Stomach (tissue), 8 donors: ENCODE measurements at regions not wholly inside any gene's neighbourhood (a gene's known extent, or its start where the extent isn't known, plus 50 kb on each side); places are given as distances from the start of the nearest gene placed in this dataset.

Source experiments
- DNase-seq, 2 donors: peaks; one replicate each; pipeline versions ENCODE4 v3.0.0 to v3.0.0-alpha.2; 2013 to 2019
- H3K27ac ChIP-seq, 5 donors: fragments of 200-600 bp in 4 of 5; sonication (generic) in 4 of 5; one replicate each; pipeline ENCODE4 v1.5.1; 2013 to 2019; ENCODE audit warnings: mild to moderate bottlenecking in 1 of 5, moderate library complexity in 1 of 5
- H3K27me3 ChIP-seq, 3 donors: fragments of 200-600 bp; sonication (generic); one replicate each; pipeline ENCODE4 v1.5.1; 2017 to 2019; ENCODE audit warnings: mixed run types in 1 of 3
- H3K36me3 ChIP-seq, 4 donors: fragments of 200-600 bp; sonication (generic); 1 replicate in 3 of 4; 2 replicates in 1 of 4; pipeline ENCODE4 v1.5.1; 2016 to 2019
- H3K4me1 ChIP-seq, 4 donors: fragments of 200-600 bp; sonication (generic); one replicate each; pipeline ENCODE4 v1.5.1; 2016 to 2019
- H3K4me3 ChIP-seq, 4 donors: fragments of 200-600 bp; sonication (generic) in 3 of 4; one replicate each; pipeline ENCODE4 v1.5.1; 2016 to 2019; ENCODE audit warnings: mild to moderate bottlenecking in 1 of 4
- H3K9me3 ChIP-seq, 4 donors: fragments of 200-600 bp; sonication (generic); one replicate each; pipeline ENCODE4 v1.5.1; 2016 to 2019
- EP300 ChIP-seq: sonication (generic); formaldehyde crosslinking; IDR thresholded peaks from one replicate; pipeline ENCODE4 v1.6.1; 2017; ENCODE audit warnings: antibody characterized with exemption
- POLR2A ChIP-seq, 4 donors: fragments of 450-650 bp; IDR thresholded peaks; one replicate each; pipeline ENCODE4 v1.6.1; 2016; ENCODE audit warnings: antibody characterized with exemption in 4 of 4, control low read depth in 2 of 4, mild to moderate bottlenecking in 1 of 4, moderate library complexity in 1 of 4
- POLR2AphosphoS5 ChIP-seq, 3 donors: sonication (generic); formaldehyde crosslinking; IDR thresholded peaks; one replicate each; pipeline ENCODE4 v1.6.1; 2016; ENCODE audit warnings: antibody characterized with exemption in 3 of 3
- WGBS, 5 donors: extraction: QIAGEN DNeasy Blood & Tissue Kit in 3 of 5; methylation state at CpG; one replicate each; pipeline versions ENCODE4 v1.1.5 to v1.1.7; 2013 to 2018; 5-methylcytosine and 5-hydroxymethylcytosine counted together
- intact Hi-C: fragments of 100-400 bp; cut with DNase I; formaldehyde crosslinking; loops from one replicate; pipeline ENCODE4 v1.15.1; 2023; ENCODE audit warnings: low total_unique reads
- TF ChIP-seq, protein P1 (sequence below), 7 experiments: fragments of 450-650 bp in 4 of 7; fragments of 200-600 bp in 3 of 7; sonication (generic) in 3 of 7; IDR thresholded peaks; one replicate each; pipeline ENCODE4 v1.5.1; 2016 to 2019; ENCODE audit warnings: antibody characterized with exemption in 7 of 7, control low read depth in 2 of 7, mild to moderate bottlenecking in 1 of 7
- donor health status: healthy with polysubstance abuse.
- donor health status: Bipolar disorder and iron deficiency.
- donor health status: healthy.

DNA sequence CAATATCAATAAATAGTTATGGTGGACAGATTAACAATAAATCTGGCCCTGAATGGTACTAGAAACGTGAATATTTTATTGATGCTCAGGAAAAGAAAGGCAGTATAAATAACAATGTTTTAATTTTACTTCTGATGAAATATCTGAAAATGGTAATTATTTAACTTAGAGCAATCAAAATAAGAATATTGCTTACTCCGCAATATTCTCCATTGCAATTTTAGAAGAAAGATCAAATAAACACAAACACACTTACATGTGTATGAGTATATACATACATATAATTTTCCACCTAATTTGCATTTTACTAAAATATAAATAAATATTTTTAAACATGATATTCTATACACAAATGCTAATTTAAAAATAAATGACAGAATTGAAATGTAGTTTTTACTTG lies 1130.5 kb downstream of the NCAM2 start:
- no peak overlapping the region for H3K27ac ChIP-seq
- H3K4me1 ChIP-seq = no peaks in the 10 kb centered on the region
- 65 to 80% (median 76%) methylated on average over 2 of the region's 2 CpGs for WGBS, 5 donors
- no peaks in the 10 kb centered on the region for H3K36me3 ChIP-seq
- intact Hi-C loops = no loop called here
- TF ChIP-seq, protein P1, sequence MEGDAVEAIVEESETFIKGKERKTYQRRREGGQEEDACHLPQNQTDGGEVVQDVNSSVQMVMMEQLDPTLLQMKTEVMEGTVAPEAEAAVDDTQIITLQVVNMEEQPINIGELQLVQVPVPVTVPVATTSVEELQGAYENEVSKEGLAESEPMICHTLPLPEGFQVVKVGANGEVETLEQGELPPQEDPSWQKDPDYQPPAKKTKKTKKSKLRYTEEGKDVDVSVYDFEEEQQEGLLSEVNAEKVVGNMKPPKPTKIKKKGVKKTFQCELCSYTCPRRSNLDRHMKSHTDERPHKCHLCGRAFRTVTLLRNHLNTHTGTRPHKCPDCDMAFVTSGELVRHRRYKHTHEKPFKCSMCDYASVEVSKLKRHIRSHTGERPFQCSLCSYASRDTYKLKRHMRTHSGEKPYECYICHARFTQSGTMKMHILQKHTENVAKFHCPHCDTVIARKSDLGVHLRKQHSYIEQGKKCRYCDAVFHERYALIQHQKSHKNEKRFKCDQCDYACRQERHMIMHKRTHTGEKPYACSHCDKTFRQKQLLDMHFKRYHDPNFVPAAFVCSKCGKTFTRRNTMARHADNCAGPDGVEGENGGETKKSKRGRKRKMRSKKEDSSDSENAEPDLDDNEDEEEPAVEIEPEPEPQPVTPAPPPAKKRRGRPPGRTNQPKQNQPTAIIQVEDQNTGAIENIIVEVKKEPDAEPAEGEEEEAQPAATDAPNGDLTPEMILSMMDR (IDR thresholded peaks at IDR 0.05) = no peak
- TF ChIP-seq POLR2AphosphoS5 (IDR thresholded peaks at IDR 0.05) (no peak), POLR2A (IDR thresholded peaks at IDR 0.05) (no peak), EP300 (no peak)
- H3K4me3 ChIP-seq = no peak overlapping the region
- no peak for DNase-seq
- H3K9me3 ChIP-seq = peaks cover 0 to 2% (median 0%) of the 10 kb centered on the region in 4 donors
- H3K27me3 ChIP-seq = no peaks in the 10 kb centered on the region

DNA sequence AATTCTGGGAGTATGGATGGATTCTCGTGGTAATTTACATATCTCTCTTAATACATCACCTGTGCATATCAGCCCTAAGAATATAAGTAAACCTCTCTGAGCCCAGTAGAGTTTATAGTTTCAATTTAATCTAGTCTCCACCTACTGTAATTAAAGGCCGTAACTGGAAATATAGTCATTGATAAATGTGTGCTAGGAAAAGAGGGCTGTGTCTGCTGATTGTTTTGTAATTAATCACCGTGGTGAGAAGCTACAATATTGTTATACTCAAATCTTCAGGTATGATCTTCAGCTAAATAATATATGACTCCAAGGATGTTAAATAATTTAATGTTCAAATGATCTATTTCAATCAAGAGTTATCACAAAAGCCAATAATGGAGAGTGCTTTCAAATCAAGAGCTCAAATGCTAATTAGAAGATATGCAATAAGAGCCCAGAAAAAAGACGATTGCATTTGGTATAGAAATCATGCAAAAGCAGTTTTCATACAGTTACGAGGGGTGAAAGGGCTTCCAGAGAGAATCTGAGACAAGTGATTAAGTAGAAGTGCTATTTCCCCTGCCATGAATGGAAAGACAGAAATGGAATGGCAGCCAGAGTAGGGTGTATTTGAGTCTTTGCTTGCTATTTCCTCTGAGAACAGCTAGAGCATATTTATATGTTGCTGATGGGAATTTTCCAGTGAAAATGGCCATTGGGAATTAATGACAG lies 1134.3 kb downstream of the NCAM2 start:
- H3K27me3 ChIP-seq = no peaks in the 10 kb centered on the region
- TF ChIP-seq EP300 (no peak), POLR2AphosphoS5 (IDR thresholded peaks at IDR 0.05) (no peak), POLR2A (IDR thresholded peaks at IDR 0.05) (no peak)
- TF ChIP-seq, protein P1 (IDR thresholded peaks at IDR 0.05) = no peak
- WGBS, 5 donors = 64 to 81% (median 77%) methylated on average over 5 of the region's 5 CpGs
- DNase-seq = no peak
- peaks cover 0 to 8% (median 0%) of the 10 kb centered on the region in 4 donors for H3K9me3 ChIP-seq
- intact Hi-C loops = no loop called here
- H3K27ac ChIP-seq = no peak overlapping the region
- no peaks in the 10 kb centered on the region for H3K4me1 ChIP-seq
- H3K36me3 ChIP-seq = no peaks in the 10 kb centered on the region
- H3K4me3 ChIP-seq = no peak overlapping the region

DNA sequence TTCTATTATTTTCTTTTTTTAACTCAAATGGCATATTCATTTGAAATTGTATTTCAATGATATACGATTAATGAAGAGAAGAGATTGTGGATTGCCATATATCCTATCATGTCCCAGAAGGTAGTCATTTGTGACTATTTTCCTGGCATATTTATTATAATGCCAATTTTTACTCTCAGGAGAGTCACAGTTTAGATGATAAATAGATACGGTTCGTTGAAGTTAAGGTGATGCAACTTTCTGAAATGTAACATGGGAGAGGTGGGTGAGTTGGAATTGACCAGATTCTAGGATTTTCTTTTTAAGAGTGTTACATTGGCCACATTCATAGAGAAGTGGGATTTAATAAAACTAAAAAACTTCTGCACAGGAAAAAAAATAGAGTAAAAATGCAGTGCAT lies 1138.5 kb downstream of the NCAM2 start:
- intact Hi-C loops = no loop called here
- TF ChIP-seq, protein P1 (IDR thresholded peaks at IDR 0.05) = no peak
- TF ChIP-seq POLR2AphosphoS5 (IDR thresholded peaks at IDR 0.05) (no peak), POLR2A (IDR thresholded peaks at IDR 0.05) (no peak), EP300 (no peak)
- Histone ChIP-seq H3K36me3 (no peaks in the 10 kb centered on the region), H3K4me1 (no peaks in the 10 kb centered on the region), H3K27ac (no peak overlapping the region), H3K27me3 (no peaks in the 10 kb centered on the region), H3K9me3 (peaks cover 0 to 8% (median 0%) of the 10 kb centered on the region in 4 donors), H3K4me3 (no peak overlapping the region)
- no peak for DNase-seq
- WGBS, 5 donors = 81 to 93% (median 88%) methylated on average over 3 of the region's 3 CpGs

DNA sequence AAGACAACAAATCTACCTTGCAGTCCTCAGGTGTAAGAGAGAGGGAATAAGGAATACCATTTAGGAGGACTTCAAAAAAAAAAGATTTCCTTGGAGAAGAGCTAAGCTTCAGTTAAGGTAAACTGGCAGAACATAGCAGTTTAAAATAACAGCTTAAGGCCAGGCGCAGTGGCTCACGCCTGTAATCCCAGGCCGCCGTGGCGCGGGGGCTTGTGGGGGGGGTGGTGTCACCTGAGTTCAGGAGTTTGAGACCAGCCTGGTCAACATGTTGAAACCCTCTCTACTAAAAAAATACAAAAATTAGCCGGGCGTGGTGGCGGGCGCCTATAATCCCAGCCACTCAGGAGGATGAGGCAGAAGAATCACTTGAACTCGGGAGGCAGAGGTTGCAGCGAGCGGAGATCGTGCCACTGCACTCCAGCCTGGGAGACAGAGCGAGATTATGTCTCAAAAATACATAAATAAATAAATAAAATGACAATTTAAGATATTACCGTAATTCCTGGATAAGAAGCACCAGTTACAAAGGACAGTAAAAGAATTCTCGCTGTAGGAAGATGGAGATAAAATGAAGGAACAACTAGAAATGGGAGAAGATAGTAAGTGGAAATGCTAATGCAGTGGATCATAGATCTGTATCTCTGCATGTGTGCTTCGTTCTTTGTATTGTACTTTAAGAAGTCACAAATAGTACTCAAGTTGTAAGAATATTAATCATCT lies 1140.2 kb downstream of the NCAM2 start:
- no peaks in the 10 kb centered on the region for H3K4me1 ChIP-seq
- H3K27me3 ChIP-seq = no peaks in the 10 kb centered on the region
- no peak overlapping the region for H3K27ac ChIP-seq
- peaks cover 0 to 8% (median 0%) of the 10 kb centered on the region in 4 donors for H3K9me3 ChIP-seq
- H3K36me3 ChIP-seq = no peaks in the 10 kb centered on the region
- intact Hi-C loops = no loop called here
- DNase-seq = no peak
- TF ChIP-seq POLR2AphosphoS5 (IDR thresholded peaks at IDR 0.05) (no peak), POLR2A (IDR thresholded peaks at IDR 0.05) (no peak), EP300 (no peak)
- TF ChIP-seq, protein P1 (IDR thresholded peaks at IDR 0.05) = no peak
- H3K4me3 ChIP-seq = no peak overlapping the region
- 84 to 91% (median 87%) methylated on average over 18 of the region's 18 CpGs for WGBS, 5 donors
